ENCODE measurements at regions not wholly inside any gene's neighbourhood (a gene's known extent, or its start where the extent isn't known, plus 50 kb on each side); places are given as distances from the start of the nearest gene placed in this dataset.

- Histone ChIP-seq H3K9me3 (ENCODE audit: low read length) (no peaks in the 10 kb centered on the region), H3K4me2 (ENCODE audit: low read length) (no peak overlapping the region), H3K36me3 (ENCODE audit: low read depth, low read length) (no peaks in the 10 kb centered on the region), H3K4me1 (ENCODE audit: insufficient read depth, low read length) (no peaks in the 10 kb centered on the region), H3F3A (ENCODE audit: low read length, unreplicated experiment) (no peaks in the 10 kb centered on the region), H3K4me3 (ENCODE audit: low read length) (no peak overlapping the region), H2AFZ (ENCODE audit: low read length) (no peak overlapping the region), H3K9ac (ENCODE audit: low read length) (no peak overlapping the region), H3K9me2 (replicated peaks; ENCODE audit: low read length) (no peaks in the 10 kb centered on the region), H3K79me2 (ENCODE audit: low read length) (no peaks in the 10 kb centered on the region), H3K27me3 (ENCODE audit: low read length) (no peaks in the 10 kb centered on the region), H4K20me1 (ENCODE audit: low read length) (no peaks in the 10 kb centered on the region), H3K27ac (ENCODE audit: low read length) (0 out of 2 replicates have a peak overlapping the region, but pooled peaks have one; percentile 4)
- ChIA-PET POLR2A (ENCODE audit: unreplicated experiment) (interaction anchor here (0.5 kb wide), 1 partner anchor 31 kb away, joined by 5 read pairs; no protein-coding TSS in a partner anchor), CTCF (no interaction called here)
- no TSS peak for BruUV-seq (replicated peaks)
- no peak for TF ChIP-seq EZH2 (IDR thresholded peaks at IDR 0.05; ENCODE audit: low read length, unreplicated experiment)
- no peak for TF ChIP-seq EZH2phosphoT487 (IDR thresholded peaks at IDR 0.05; ENCODE audit: borderline replicate concordance, low read length)
- no peak for TF ChIP-seq CTCF (conservative IDR thresholded peaks at IDR 0.05; ENCODE audit: low read depth, low read length)
- intact Hi-C loops (cut with micrococcal nuclease) = no loop called here
- ATAC-seq = peak; percentile 15; the same call in 1 of the 2 replicates
- DNase-seq = peak; percentile 41
These were observed 104.4 kb upstream of the RAB40AL start for GRCh38 chrX:102832661-102833060.

GRCh38 chrX:102833136-102833535 lies 103.9 kb upstream of the RAB40AL start:
- no peak overlapping the region for H2AFZ ChIP-seq (ENCODE audit: low read length)
- POLR2A ChIA-PET (ENCODE audit: unreplicated experiment) = no interaction called here
- BruUV-seq (replicated peaks) = no TSS peak
- DNase-seq (peak; percentile 14), ATAC-seq (no peak)
- H3K27ac ChIP-seq (ENCODE audit: low read length) = 0 out of 2 replicates have a peak overlapping the region, but pooled peaks have one; percentile 4
- no peaks in the 10 kb centered on the region for H3K79me2 ChIP-seq (ENCODE audit: low read length)
- H3K9me2 ChIP-seq (replicated peaks; ENCODE audit: low read length) = no peaks in the 10 kb centered on the region
- H3K4me3 ChIP-seq (ENCODE audit: low read length) = no peak overlapping the region
- no peaks in the 10 kb centered on the region for H3K4me1 ChIP-seq (ENCODE audit: insufficient read depth, low read length)
- intact Hi-C loops (cut with micrococcal nuclease) = no loop called here
- no peak for TF ChIP-seq EZH2 (IDR thresholded peaks at IDR 0.05; ENCODE audit: low read length, unreplicated experiment)
- no peak for TF ChIP-seq EZH2phosphoT487 (IDR thresholded peaks at IDR 0.05; ENCODE audit: borderline replicate concordance, low read length)
- no peak for TF ChIP-seq CTCF (conservative IDR thresholded peaks at IDR 0.05; ENCODE audit: low read depth, low read length)
- no peaks in the 10 kb centered on the region for H3F3A ChIP-seq (ENCODE audit: low read length, unreplicated experiment)
- H4K20me1 ChIP-seq (ENCODE audit: low read length) = no peaks in the 10 kb centered on the region
- H3K36me3 ChIP-seq (ENCODE audit: low read depth, low read length) = no peaks in the 10 kb centered on the region
- no peaks in the 10 kb centered on the region for H3K9me3 ChIP-seq (ENCODE audit: low read length)
- no peaks in the 10 kb centered on the region for H3K27me3 ChIP-seq (ENCODE audit: low read length)
- CTCF ChIA-PET = no interaction called here
- no peak overlapping the region for H3K4me2 ChIP-seq (ENCODE audit: low read length)
- no peak overlapping the region for H3K9ac ChIP-seq (ENCODE audit: low read length)

GRCh38 chrX:102835504-102836146 lies 101.4 kb upstream of the RAB40AL start:
- H3K79me2 ChIP-seq (ENCODE audit: low read length) = no peaks in the 10 kb centered on the region
- no peak overlapping the region for H3K9ac ChIP-seq (ENCODE audit: low read length)
- H3K4me3 ChIP-seq (ENCODE audit: low read length) = no peak overlapping the region
- no peak overlapping the region for H3K27ac ChIP-seq (ENCODE audit: low read length)
- no peaks in the 10 kb centered on the region for H3K27me3 ChIP-seq (ENCODE audit: low read length)
- H3K4me1 ChIP-seq (ENCODE audit: insufficient read depth, low read length) = peaks cover 5% of the 10 kb centered on the region; the same call in 1 of the 2 replicates
- DNase-seq (peak; percentile 53), ATAC-seq (peak; percentile 57)
- intact Hi-C loops (cut with micrococcal nuclease) = loop anchor here (5.0 kb wide), 2 partner anchors 193 to 238 kb away; partner anchors contain the start of gene ARMCX5
- H3K9me2 ChIP-seq (replicated peaks; ENCODE audit: low read length) = no peaks in the 10 kb centered on the region
- H4K20me1 ChIP-seq (ENCODE audit: low read length) = no peaks in the 10 kb centered on the region
- no TSS peak for BruUV-seq (replicated peaks)
- H3K36me3 ChIP-seq (ENCODE audit: low read depth, low read length) = no peaks in the 10 kb centered on the region
- CTCF ChIA-PET = interaction anchor here (0.5 to 1.1 kb wide), 4 partner anchors 27 to 112 kb away, joined by 3 to 5 read pairs (median 3); no protein-coding TSS in a partner anchor
- no peak overlapping the region for H2AFZ ChIP-seq (ENCODE audit: low read length)
- POLR2A ChIA-PET (ENCODE audit: unreplicated experiment) = no interaction called here
- H3F3A ChIP-seq (ENCODE audit: low read length, unreplicated experiment) = no peaks in the 10 kb centered on the region
- no peak overlapping the region for H3K4me2 ChIP-seq (ENCODE audit: low read length)
- no peaks in the 10 kb centered on the region for H3K9me3 ChIP-seq (ENCODE audit: low read length)
- TF ChIP-seq EZH2 (IDR thresholded peaks at IDR 0.05; ENCODE audit: low read length, unreplicated experiment) = no peak
- TF ChIP-seq CTCF (conservative IDR thresholded peaks at IDR 0.05; ENCODE audit: low read depth, low read length) = peak; percentile 79
- no peak for TF ChIP-seq EZH2phosphoT487 (IDR thresholded peaks at IDR 0.05; ENCODE audit: borderline replicate concordance, low read length)
